ENCODE measurements at regions not wholly inside any gene's neighbourhood (a gene's known extent, or its start where the extent isn't known, plus 50 kb on each side); places are given as distances from the start of the nearest gene placed in this dataset.

- no peak for DNase-seq (ENCODE audit: low read depth)
- no peak for TF ChIP-seq CTCF (conservative IDR thresholded peaks at IDR 0.05; ENCODE audit: control insufficient read depth, insufficient read depth, low read depth, low read length)
- H3K4me3 ChIP-seq (ENCODE audit: control insufficient read depth, low read depth, low read length): no peak overlapping the region
These were observed 943.8 kb upstream of the TYRP1 start for GRCh38 chr9:11749396-11749795.

GRCh38 chr9:11755951-11756350 is 937.2 kb upstream of the TYRP1 start:
- no peak for TF ChIP-seq CTCF (conservative IDR thresholded peaks at IDR 0.05; ENCODE audit: control insufficient read depth, insufficient read depth, low read depth, low read length)
- no peak overlapping the region for H3K4me3 ChIP-seq (ENCODE audit: control insufficient read depth, low read depth, low read length)
- DNase-seq (ENCODE audit: low read depth): peak; percentile 1

GRCh38 chr9:11757408-11757807 is 935.8 kb upstream of the TYRP1 start:
- no peak for TF ChIP-seq CTCF (conservative IDR thresholded peaks at IDR 0.05; ENCODE audit: control insufficient read depth, insufficient read depth, low read depth, low read length)
- DNase-seq (ENCODE audit: low read depth): no peak
- H3K4me3 ChIP-seq (ENCODE audit: control insufficient read depth, low read depth, low read length): no peak overlapping the region

GRCh38 chr9:11758016-11758415 is 935.2 kb upstream of the TYRP1 start:
- no peak for DNase-seq (ENCODE audit: low read depth)
- no peak for TF ChIP-seq CTCF (conservative IDR thresholded peaks at IDR 0.05; ENCODE audit: control insufficient read depth, insufficient read depth, low read depth, low read length)
- no peak overlapping the region for H3K4me3 ChIP-seq (ENCODE audit: control insufficient read depth, low read depth, low read length)

- H3K4me3 ChIP-seq (ENCODE audit: control insufficient read depth, low read depth, low read length): no peak overlapping the region
- DNase-seq (ENCODE audit: low read depth): no peak
- no peak for TF ChIP-seq CTCF (conservative IDR thresholded peaks at IDR 0.05; ENCODE audit: control insufficient read depth, insufficient read depth, low read depth, low read length)
These were observed 913.2 kb upstream of the TYRP1 start for GRCh38 chr9:11779971-11780370.

- no peak for TF ChIP-seq CTCF (conservative IDR thresholded peaks at IDR 0.05; ENCODE audit: control insufficient read depth, insufficient read depth, low read depth, low read length)
- H3K4me3 ChIP-seq (ENCODE audit: control insufficient read depth, low read depth, low read length): no peak overlapping the region
- no peak for DNase-seq (ENCODE audit: low read depth)
These were observed 900.3 kb upstream of the TYRP1 start for GRCh38 chr9:11792870-11793269.

GRCh38 chr9:11794984-11795383 is 898.2 kb upstream of the TYRP1 start:
- no peak for DNase-seq (ENCODE audit: low read depth)
- no peak overlapping the region for H3K4me3 ChIP-seq (ENCODE audit: control insufficient read depth, low read depth, low read length)
- TF ChIP-seq CTCF (conservative IDR thresholded peaks at IDR 0.05; ENCODE audit: control insufficient read depth, insufficient read depth, low read depth, low read length): no peak
